SK-N-SH treated with all-trans-retinoic acid at 6 μM for 48 hours (cell line): ENCODE measurements at regions not wholly inside any gene's neighbourhood (a gene's known extent, or its start where the extent isn't known, plus 50 kb on each side); places are given as distances from the start of the nearest gene placed in this dataset.

ENCODE experiments used
- PATZ1 ChIP-seq: fragments of 250-450 bp; sonication (Bioruptor Pico); IDR thresholded peaks from 2 replicates; pipeline ENCODE4 v1.8.0; 2020; ENCODE audit warnings: mild to moderate bottlenecking, moderate library complexity, borderline replicate concordance
- ZFP3 ChIP-seq: fragments of 250-450 bp; sonication (Bioruptor Pico); IDR thresholded peaks from 2 replicates; pipeline ENCODE4 v1.5.0; 2020; ENCODE audit warnings: mild to moderate bottlenecking, moderate library complexity

- TF ChIP-seq ZFP3, result no peak
- TF ChIP-seq PATZ1 (CRISPR knock-in tag), result no peak
Observed at GRCh38 chr1:43042773-43043457, 84.2 kb upstream of the SLC2A1 start.
